Peyer's patch (tissue), 4 donors: ENCODE measurements at regions not wholly inside any gene's neighbourhood (a gene's known extent, or its start where the extent isn't known, plus 50 kb on each side); places are given as distances from the start of the nearest gene placed in this dataset.

Source experiments
- DNase-seq, 3 donors: peaks; one replicate each; pipeline ENCODE4 v3.0.0-alpha.2; 2017 to 2019
- H3K27ac ChIP-seq, 4 donors: fragments of 200-600 bp; sonication (generic); one replicate each; pipeline ENCODE4 v1.5.1; 2016 to 2019
- H3K27me3 ChIP-seq, 2 donors: fragments of 200-600 bp; sonication (generic); one replicate each; pipeline ENCODE4 v1.5.1; 2019
- H3K36me3 ChIP-seq, 3 donors: fragments of 200-600 bp; sonication (generic); one replicate each; pipeline ENCODE4 v1.5.1; 2016 to 2019
- H3K4me1 ChIP-seq, 4 donors: fragments of 200-600 bp; sonication (generic); one replicate each; pipeline ENCODE4 v1.5.1; 2016 to 2019
- H3K4me3 ChIP-seq, 4 donors: fragments of 200-600 bp; sonication (generic); 1 replicate in 3 of 4; 2 replicates in 1 of 4; pipeline ENCODE4 v1.5.1; 2016 to 2019; ENCODE audit warnings: mild to moderate bottlenecking in 1 of 4
- H3K9me3 ChIP-seq, 4 donors: fragments of 200-600 bp; sonication (generic); one replicate each; pipeline ENCODE4 v1.5.1; 2016 to 2019; ENCODE audit warnings: mild to moderate bottlenecking in 1 of 4
- CTCF ChIP-seq, 6 experiments: fragments of 450-650 bp in 4 of 6; fragments of 200-600 bp in 2 of 6; sonication (generic) in 1 of 6; IDR thresholded peaks; one replicate each; pipeline ENCODE4 v1.5.1; 2017 to 2019; ENCODE audit warnings: antibody characterized with exemption in 6 of 6, mild to moderate bottlenecking in 3 of 6, moderate library complexity in 1 of 6
- POLR2A ChIP-seq, 2 donors: fragments of 450-650 bp; IDR thresholded peaks; one replicate each; pipeline ENCODE4 v1.5.1; 2017; ENCODE audit warnings: antibody characterized with exemption in 2 of 2, mild to moderate bottlenecking in 2 of 2, moderate library complexity in 2 of 2

DNA sequence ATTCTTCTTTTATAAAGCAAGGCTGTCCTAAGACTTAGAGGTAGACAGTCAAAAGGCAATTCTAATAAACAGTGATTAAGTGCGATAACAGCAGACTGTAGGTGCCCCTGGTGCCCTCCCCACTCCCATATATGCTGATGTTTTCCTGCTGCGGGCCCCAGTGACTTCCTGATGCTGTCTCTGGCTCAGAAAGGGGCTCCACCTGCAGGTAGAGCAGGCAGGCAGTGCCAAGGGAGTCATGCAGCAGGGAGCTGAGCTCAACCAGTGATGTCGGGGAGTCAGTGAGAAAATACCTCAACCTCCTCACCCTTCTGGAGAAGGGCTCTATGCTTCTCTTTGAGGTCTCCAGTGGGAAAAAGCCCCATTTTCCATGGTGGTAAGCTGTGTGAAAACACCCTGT lies 126.7 kb upstream of the SSTR4 start:
- DNase-seq: no peak
- Histone ChIP-seq H3K27ac (no peak overlapping the region), H3K27me3 (no peaks in the 10 kb centered on the region), H3K36me3 (no peaks in the 10 kb centered on the region), H3K9me3 (no peaks in the 10 kb centered on the region), H3K4me1 (no peaks in the 10 kb centered on the region), H3K4me3 (no peak overlapping the region)
- TF ChIP-seq POLR2A (IDR thresholded peaks at IDR 0.05): no peak
- no peak for TF ChIP-seq CTCF (IDR thresholded peaks at IDR 0.05)

- H3K9me3 ChIP-seq: no peaks in the 10 kb centered on the region
- DNase-seq: no peak
- H3K36me3 ChIP-seq: no peaks in the 10 kb centered on the region
- no peak overlapping the region for H3K4me3 ChIP-seq
- TF ChIP-seq POLR2A (IDR thresholded peaks at IDR 0.05) (no peak), CTCF (IDR thresholded peaks at IDR 0.05) (no peak)
- H3K27me3 ChIP-seq: no peaks in the 10 kb centered on the region
- H3K27ac ChIP-seq: no peak overlapping the region
- no peaks in the 10 kb centered on the region for H3K4me1 ChIP-seq
Measured at GRCh38 chr20:22908944-22909343, 126.2 kb upstream of the SSTR4 start.

DNA sequence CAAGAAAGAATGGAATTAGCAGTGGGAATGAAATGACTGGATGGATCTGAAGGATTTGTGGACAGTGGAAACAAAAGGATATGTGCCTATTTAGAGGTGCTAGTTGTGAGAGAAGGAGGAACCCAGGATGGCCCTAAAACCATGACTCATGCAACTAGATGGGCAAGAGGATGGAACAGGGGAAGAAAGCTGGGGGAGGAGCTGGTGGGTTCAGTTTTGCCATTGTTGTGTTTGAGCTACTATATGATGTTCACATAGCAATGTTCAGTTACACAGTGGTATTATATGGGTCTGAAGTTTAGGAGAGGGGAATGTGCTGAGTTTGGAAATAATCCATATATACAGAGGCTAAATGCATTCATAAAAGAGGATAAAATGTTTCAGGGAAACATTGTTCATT lies 125.7 kb upstream of the SSTR4 start:
- Histone ChIP-seq H3K27me3 (no peaks in the 10 kb centered on the region), H3K4me3 (no peak overlapping the region), H3K9me3 (no peaks in the 10 kb centered on the region), H3K27ac (no peak overlapping the region), H3K36me3 (no peaks in the 10 kb centered on the region), H3K4me1 (no peaks in the 10 kb centered on the region)
- DNase-seq: no peak
- TF ChIP-seq POLR2A (IDR thresholded peaks at IDR 0.05): no peak
- TF ChIP-seq CTCF (IDR thresholded peaks at IDR 0.05): no peak

DNA sequence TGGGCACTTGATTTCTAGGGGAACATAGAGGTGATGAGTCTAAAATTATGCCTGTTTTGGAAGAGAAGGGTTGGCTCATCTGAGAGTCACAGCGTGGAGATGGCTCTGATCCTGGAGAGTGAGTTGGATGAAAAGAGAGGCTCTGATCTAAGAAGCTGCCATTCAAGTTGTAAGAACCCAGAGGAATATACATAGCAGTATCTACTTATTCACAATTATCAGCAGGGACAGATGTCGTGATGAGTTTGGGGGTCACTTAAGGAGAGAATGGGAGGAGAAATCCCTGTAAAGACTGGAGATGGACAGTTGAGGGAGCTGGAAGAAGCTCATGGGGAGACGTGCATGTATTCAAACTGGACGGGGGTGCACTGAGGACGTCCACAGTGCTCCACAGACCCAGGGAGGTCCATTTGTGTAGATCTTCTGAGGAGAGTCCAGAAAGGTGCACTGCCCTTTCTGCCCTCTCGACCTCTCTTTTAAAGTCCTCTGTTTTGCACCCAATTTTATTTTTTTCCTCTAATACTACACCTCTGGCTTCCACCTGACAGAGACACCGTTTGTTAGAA lies 124.7 kb upstream of the SSTR4 start:
- TF ChIP-seq CTCF (IDR thresholded peaks at IDR 0.05) (no peak), POLR2A (IDR thresholded peaks at IDR 0.05) (no peak)
- Histone ChIP-seq H3K4me1 (no peaks in the 10 kb centered on the region), H3K4me3 (no peak overlapping the region), H3K27ac (no peak overlapping the region), H3K9me3 (no peaks in the 10 kb centered on the region), H3K27me3 (no peaks in the 10 kb centered on the region), H3K36me3 (no peaks in the 10 kb centered on the region)
- no peak for DNase-seq

DNA sequence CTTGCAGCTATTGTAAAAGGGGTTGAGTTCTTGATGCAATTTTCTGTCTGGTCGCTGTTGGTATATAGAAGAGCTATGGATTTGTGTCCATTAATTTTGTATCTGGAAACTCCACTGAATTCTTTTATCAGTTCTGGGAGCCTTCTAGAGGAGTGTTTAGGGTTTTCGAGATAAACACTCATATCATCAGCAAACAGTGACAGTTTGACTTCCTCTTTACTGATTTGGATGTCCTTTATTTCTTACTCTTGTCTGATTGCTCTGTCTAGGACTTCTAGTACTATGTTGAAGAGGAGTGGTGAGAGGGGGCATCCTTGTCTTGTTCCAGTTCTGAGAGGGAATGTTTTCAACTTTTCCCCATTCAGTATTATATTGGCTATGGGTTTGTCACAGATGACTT lies 120.8 kb upstream of the SSTR4 start:
- no peak overlapping the region for H3K27ac ChIP-seq
- no peak for DNase-seq
- H3K36me3 ChIP-seq: no peaks in the 10 kb centered on the region
- no peaks in the 10 kb centered on the region for H3K4me1 ChIP-seq
- no peaks in the 10 kb centered on the region for H3K27me3 ChIP-seq
- H3K4me3 ChIP-seq: no peak overlapping the region
- no peaks in the 10 kb centered on the region for H3K9me3 ChIP-seq
- TF ChIP-seq POLR2A (IDR thresholded peaks at IDR 0.05): no peak
- TF ChIP-seq CTCF (IDR thresholded peaks at IDR 0.05): no peak

DNA sequence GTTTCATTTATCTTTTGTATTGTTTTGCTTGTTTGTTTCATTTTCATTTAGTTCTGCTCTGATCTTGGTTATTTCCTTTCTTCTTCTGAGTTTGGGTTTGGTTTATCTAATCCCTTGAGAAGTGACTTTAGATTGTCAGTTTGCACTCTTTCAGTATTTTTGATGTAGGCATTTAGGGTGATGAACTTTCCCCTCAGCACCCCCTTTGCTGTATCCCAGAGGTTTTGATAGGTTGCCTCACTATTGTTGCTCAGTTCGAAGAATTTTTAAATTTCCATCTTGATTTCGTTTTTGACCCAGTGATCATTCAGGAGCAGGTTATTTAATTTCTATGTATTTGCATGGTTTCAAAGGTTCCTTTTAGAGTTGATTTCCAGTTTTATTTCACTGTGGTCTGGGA lies 119.6 kb upstream of the SSTR4 start:
- no peak for DNase-seq
- Histone ChIP-seq H3K36me3 (no peaks in the 10 kb centered on the region), H3K27ac (no peak overlapping the region), H3K4me3 (no peak overlapping the region), H3K27me3 (no peaks in the 10 kb centered on the region), H3K9me3 (no peaks in the 10 kb centered on the region), H3K4me1 (no peaks in the 10 kb centered on the region)
- no peak for TF ChIP-seq CTCF (IDR thresholded peaks at IDR 0.05)
- TF ChIP-seq POLR2A (IDR thresholded peaks at IDR 0.05): no peak
